Esophagus mucosa (tissue), 1 donor: ENCODE measurements at regions not wholly inside any gene's neighbourhood (a gene's known extent, or its start where the extent isn't known, plus 50 kb on each side); places are given as distances from the start of the nearest gene placed in this dataset.
"Not testable (repeated sequence)": the region's sequence is repeated elsewhere in the genome, so short reads cannot be mapped to it uniquely, and the experiment has no call there.

Experiments used
- ATAC-seq: fragments of 200-7000 bp; cut with Tn5 transposase; one replicate; pipeline ENCODE4 v1.9.1; 2020
- donor health status: DM: yes; HTN: yes; CAD: no.

DNA sequence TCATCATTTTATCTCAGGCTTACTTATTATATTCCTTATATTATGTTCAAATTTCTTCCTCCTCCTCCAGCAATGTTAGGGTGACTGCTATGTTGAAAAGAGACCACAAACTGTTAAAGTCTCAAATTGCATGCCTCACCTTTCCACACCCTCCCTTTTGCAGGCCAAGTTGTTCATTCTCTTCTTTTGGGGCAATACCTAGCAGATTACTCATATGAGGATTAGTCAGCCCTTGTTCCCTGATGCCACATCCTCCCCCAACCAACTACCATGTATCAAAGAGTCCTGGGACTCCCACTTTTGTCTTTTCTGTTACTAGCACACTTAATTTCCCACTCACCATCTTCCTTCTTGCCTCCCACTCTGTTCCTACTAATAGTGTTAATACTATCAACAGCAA lies 434.7 kb downstream of the BCKDHB start:
- peak; percentile 89 for ATAC-seq

DNA sequence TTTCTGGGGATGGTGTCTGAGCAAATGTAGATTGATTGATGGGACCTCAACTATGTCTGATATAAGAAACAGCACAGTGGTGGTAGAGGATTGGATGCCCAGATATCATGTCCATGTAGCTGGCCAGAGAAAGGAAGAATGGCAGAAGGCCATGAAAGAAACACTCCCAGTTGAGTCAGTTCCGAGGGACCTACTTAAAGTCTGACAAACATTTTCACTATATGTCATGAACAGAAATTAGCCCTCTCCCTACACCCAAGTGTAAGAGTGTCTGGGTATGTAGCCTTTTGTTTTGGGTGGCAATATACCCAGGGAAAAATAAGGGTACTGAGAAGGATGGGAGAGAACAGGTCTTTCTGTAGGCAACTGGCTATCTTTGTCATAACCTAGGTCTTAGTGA lies 434.2 kb downstream of the BCKDHB start:
- ATAC-seq = peak; percentile 40

DNA sequence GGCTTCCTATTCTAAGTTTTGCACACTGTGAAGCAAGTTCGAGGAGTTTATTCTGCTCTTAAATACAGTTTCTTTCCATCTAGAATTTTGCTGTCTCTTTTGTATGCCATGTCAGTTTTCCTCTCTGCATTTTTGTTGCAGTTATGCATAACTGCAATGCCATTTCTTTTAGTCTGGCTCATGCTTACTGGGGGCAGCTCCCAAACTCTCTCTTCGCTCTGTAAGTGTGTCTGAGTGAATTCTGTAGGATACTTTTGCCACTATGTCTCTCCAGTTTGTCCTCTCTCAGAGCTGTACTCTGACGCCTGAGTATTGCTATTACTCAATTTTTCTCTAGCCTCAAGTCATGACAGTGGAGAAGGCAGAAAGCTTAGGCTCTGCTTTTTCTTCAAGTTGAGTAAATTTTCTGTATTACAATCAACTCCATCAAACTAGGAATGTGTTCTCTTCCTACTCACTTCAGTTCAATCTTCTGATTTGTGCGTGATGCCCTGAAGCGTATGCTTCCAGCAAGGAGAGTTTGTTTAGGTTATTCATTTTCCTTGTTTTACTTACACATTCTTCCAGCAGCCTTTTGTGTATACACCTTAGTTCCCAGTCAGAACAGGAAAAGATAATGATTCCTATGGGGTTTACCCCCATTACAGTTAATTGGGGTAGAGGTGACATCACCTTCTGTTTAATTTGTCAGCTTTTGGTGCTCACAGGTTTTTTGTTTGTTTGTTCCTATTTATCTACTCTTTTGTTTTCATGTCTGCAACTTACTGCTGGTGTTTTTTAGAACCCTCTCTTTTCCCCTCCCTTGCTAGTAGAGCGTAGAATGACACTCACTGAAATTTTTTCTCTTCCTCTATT lies 430.9 kb downstream of the BCKDHB start:
- no peak for ATAC-seq

DNA sequence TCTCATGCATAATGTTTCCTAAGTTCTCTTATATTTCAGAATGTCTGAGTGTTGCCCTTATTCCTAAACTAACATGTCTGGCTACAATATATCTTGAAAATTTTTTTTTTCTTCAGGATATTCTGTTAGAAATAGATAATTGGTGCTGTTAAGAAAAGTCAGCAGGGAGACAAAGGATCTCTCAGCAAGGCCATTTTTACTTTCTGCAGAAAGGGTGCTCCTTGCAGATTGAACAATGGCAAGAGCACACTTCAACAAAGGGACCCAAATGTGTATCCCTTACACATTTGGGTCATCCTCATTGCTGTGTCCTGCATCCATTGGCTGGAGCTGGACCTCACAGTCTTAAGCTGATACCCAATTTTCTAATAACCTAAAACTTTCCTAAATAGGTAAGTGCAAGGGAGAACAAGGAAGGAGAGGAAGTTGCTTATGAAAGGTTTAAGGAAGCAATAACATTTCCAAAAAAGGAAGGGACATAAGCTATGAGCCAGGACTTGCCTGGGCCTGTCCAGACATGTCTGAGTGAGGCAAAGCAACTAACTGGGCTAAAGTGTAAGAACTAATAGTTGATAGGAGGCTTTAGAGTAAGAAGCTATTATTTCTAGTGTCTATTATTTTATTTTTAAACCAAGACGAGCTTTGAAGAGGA lies 429.6 kb downstream of the BCKDHB start:
- no peak for ATAC-seq

DNA sequence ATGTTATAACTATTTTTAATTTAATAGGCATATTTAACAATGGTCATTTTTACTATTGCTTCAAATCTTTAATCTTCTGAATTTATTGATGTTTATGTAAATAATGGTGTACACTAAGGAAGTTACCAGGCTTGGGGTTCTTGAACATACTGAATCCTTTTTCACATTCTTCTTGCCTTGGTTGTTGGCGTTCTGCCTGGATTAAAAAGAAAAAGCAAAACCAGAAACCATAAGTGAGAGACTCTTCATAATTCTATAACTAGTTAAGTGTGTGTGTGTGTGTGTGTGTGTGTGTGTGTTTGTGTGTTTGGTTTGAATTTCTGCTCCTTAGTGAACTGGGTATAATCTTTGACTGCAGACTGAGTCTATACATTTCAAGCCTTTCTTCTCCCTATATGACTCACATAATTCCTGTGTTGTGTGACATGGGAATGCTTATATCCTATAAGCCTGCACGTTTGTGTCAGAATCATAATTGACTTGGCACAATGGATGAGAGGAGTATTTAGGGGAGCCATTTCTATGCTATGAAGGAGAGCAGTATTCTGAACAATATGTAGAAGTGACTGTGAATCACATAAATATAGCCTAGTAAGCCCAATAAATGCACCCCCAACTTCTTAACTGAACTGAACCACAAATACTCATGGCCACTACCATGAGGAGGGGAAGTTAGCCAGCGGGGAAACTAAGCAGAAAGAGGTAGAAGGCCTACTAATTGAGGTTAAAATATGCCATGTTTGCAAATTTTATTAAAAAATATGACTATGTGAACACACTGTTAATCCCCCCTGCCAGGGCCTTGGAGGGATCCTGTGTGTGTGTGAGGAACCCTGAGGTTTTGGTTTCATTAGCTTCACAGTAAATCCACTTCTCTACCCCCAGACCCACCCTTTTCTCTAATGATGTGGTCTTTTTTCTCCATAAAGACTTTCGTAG lies 425.5 kb downstream of the BCKDHB start:
- ATAC-seq = no peak

DNA sequence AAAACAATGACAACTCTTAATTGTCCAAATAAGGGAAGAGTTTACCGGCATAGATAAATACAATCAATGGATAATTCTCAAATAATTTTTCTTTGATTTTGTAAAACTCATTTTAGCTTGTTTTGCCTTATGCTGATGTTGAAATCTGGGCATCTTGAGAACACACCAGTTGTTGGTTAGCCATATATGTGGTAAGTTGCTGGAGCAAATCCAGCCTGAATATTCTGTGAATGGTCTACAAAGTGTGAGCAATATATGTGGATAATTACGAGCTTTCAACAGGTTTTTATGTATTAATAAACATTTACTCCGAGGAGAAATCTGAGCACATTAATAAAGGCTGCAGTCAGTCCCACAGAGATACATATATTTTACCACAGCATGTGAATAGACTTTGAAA lies 423.6 kb downstream of the BCKDHB start:
- ATAC-seq = no peak

DNA sequence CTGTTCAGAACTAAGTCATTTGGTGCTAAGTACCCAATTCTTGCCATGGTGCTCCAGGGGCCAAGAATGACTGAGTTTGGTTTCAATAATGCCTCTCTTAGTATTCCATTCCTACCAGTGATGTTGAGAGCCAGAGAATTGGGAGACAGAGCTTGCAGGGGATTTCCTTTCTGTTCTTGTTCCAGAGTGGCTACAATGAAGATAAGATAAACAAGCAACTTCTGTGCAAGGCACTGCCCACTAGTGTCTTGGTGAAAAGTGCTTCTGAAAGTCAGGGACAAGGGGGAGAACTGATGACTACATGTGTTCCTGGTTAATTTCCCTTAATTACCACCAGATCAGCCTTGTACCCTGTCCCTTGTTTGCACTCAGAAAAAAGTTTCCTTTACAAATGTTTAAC lies 421.6 kb downstream of the BCKDHB start:
- no peak for ATAC-seq

DNA sequence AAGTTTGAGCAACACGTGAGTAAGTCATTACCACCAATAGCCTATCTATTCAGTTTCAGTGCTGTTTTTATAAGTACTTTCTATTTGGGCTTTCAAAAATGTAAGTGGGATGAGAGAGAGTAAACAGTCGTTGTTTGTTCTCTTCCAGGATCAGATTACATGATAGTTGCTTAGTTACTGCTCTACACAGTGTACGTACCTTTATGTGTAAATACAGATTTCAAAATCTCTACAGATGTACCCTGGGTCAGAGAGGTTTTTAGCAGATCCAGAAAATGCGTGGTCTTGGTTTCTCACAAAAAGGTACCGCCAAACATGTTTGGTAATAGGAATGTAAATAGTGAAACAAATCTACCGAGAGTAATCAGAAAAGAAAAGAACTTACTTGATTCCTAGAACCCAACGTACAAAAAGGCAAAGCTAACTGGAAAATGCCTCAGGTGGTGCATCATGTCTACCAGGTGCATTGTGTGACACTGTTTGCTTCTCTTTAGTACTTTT lies 421.1 kb downstream of the BCKDHB start:
- no peak for ATAC-seq

DNA sequence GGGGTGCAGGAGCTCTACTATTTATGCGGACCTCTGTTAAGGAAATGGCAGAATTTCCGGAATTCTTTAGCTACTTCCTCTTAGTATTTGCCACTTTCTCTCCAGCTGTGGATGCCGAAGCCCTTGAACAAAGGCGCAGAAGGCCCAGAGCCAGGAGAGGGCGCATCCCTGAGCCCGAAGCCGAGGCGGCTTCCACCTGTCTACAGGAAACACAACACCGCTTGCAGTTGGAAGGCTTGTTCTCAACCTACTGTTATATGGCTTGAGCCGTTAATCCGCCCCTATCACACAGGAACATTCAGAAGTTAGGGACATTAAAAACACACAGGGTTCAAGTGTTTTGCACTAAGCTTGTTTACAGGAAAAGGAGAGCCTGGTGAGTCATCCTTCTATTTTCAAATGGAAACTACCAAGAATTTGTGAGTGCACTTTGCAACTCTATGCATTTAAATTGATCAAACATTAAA lies 417.1 kb downstream of the BCKDHB start:
- ATAC-seq = peak; percentile 61

DNA sequence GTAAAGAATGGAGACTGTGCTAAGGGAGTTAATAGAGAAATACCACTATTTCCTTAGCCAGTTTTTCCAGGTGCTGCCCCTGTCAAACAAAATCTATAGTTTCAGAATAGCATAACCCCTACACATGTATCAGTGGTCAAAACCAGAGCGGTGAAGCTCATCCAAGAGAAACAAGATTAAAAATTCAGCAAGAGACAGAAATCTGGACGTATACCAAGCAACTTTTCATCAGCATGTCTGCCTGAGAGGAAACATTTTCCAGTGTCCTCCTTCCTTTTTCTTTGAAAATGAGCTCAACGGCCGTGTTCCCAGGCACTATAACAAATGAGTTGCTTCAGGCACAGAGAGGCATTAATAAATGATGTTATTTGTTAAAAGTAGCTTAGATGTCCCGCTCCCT lies 416.5 kb downstream of the BCKDHB start:
- ATAC-seq = no peak

DNA sequence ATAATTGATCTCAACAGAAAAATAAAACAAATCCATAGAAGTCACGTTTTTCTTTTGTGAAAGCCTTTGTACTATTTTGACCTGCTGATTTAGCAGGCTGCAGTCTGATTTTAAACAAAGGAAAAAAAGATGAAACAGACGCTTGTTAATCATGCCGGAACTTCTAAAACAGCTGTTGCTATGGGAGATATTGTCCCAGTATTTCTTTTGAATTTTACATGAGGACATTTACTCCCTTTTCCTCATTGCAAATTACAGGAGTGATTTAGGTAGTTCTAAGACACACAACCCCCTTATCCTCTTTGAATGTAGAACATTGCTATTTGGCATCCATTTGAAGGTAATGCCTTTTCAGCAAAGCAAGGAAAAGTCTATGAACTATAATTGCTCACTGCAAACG lies 416.1 kb downstream of the BCKDHB start:
- no peak for ATAC-seq

DNA sequence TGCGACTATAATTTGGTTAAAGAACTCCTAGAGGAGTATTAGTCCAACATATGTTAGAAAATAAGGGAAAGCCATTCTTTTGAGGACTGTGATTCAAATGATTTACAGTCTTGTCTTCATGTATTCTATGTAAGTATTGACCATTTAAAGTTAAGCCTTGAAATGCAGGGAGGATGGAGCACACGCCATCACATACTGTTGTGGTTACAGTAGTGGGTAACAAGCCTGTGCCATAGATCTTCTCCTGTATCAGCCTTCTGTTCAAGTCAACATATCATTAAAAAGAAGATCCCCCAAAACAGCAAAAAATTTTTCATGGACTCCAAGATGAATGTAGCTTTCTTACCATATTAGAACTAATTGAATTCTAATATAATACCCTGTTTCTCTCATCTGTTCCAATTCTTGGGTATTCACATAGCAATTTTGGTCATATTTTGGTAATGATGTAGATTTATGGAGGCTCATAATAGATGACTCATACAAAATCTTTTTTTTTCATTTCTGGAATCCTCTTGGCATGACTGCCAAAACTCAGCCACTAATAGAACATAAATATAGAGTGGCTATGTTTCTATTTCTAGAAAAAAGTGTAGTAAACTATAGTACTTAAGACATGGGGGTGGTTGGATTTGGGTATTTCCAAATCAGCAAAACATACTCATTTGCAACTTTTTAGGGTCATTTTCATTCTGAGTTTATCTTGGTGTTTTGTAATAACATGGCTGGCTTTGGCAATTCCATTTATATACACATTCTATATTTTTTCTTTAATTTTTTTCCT lies 413.5 kb downstream of the BCKDHB start:
- no peak for ATAC-seq

DNA sequence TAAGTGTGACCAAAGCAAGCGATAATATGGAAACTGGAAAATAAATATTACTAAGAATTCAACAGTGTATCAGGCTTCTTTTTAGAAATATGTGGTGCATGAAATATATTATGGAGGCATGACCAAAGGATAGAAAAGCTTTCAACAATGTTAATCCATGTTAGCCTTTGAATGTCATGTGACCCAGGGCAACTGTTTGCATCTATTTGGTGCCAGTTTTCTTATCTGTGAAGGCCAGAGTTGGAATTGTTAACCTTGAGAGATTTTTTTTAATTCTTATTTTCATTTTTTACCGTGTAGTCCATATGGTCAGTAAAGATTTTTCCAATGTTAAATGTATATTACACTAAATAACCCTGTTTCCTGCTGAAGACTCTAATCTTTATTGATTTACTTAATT lies 411.1 kb downstream of the BCKDHB start:
- no peak for ATAC-seq

DNA sequence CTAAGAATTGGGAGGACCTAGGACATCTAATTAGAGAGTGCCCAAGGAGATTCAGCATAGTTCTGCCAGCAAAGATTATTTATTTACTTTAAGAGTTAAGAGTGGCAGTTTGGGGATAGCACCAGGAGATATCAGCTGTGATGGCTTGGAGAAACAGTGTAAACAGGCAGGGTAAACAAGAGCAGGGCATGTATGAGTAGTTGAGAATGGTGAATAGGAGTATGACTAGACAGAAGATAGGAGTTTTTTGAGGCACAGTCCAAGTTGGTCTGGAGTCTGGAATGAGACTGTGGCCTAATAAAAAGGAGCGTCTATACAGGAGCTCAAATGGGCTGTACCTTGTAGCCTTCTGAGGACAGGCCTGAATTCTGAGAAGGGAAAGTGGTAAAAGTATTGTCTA lies 404.1 kb downstream of the BCKDHB start:
- ATAC-seq = not testable (repeated sequence)

DNA sequence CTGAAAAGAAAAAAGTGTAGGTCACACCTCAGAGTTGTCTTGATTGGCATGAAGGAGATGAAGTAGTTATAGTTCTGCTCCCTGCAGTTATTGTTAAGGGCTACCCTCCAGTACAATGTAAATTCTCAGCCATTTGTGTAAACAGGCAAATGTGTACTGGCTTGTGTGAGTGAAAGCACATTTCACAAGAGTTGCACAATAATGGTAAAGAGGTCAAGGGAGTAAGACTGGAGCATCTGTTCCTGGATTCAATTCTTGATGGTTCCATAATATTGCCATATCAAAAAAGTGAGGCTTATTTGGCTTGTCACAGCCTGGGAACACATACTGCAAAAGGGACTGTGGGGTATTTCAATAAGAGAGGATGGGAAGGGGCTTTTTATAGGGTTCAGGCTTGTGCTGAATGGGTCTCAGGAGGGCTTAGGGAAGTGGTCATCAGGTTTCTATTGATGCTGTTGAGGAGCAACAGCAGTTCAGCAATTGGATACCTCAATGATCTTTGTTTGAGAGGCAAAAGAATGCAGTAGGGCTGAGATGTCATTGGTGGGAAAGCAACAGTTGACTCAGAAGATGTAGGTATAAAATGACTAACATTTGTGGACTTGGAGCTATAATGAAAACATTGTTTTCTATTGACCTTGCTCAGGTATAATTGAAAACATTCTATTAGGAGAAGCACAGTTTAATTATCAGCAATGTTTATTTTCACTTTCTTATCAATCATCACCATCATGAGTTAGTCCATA lies 402.6 kb downstream of the BCKDHB start:
- peak; percentile 51 for ATAC-seq

DNA sequence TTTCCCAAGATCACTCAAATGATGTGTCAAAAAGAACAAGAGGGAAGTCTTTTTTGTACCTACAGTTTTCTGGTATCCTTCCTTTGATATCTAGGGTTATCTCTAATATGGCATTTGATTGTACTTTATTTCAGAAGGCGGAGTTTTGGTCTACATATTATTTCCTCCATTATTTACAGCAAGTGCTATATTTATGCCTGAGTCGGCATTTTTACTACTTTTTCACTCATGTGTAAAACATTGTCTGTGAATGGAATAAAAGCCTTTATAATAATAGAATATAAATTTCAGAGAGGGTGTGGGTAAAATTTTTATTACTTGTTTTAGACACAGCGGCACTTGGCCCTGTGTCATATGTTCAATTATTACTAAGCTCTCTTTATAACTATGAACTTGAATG lies 398.4 kb downstream of the BCKDHB start:
- no peak for ATAC-seq

DNA sequence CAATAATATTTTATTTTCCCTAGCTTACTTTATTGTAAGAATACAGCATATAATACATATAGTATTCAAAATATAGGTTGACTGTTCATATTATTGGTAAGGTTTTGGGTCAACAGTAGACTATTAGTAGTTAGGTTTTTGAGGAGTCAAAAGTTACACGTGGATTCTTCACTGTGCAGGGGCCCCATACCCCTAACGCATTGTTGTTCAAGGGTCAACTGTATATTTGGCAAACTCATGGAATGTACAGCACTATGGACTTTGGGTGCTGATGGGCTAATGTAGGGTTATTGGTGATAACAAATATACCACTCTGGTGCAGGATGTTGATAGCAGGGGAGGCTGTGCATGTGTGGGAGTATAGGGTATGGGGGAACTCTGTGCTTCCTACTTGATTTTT lies 397.2 kb downstream of the BCKDHB start:
- ATAC-seq = no peak

DNA sequence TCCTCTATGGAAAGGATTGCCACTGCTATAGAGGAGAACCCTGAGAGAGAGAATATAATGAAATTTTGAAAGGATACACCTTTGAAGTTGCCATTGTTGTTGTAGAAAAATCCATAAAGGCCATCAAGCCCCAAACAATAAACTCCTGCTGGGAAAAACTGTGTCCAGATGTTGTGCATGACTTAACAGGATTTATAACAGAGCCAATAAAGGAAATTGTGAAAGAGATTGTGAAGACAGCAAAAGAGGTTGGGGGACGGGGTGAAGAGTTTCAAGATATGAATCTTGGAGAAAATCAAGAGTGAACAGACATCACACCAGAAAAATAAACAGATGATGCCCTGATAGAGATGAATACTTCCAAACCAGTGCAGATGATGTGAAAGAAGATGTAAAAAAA lies 396.4 kb downstream of the BCKDHB start:
- no peak for ATAC-seq

DNA sequence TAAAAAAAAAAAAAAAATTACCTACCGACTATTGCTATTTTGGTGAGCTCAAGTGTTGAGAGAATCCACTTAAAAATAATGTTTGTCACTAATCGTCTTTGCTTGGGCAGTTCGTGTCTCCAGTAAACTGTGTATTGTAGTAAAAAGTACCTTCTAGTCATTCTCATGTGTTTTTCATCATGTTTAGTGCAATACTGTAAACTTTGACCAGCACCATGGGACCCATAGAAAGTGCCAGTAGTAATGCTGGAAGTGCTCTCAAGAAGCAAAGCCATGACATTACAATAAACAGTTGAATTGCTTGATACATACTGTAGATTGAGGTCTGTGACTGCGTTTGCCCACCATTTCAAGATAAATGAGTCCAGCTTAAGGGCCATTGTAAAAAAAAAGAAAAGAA lies 395.2 kb downstream of the BCKDHB start:
- ATAC-seq = no peak

DNA sequence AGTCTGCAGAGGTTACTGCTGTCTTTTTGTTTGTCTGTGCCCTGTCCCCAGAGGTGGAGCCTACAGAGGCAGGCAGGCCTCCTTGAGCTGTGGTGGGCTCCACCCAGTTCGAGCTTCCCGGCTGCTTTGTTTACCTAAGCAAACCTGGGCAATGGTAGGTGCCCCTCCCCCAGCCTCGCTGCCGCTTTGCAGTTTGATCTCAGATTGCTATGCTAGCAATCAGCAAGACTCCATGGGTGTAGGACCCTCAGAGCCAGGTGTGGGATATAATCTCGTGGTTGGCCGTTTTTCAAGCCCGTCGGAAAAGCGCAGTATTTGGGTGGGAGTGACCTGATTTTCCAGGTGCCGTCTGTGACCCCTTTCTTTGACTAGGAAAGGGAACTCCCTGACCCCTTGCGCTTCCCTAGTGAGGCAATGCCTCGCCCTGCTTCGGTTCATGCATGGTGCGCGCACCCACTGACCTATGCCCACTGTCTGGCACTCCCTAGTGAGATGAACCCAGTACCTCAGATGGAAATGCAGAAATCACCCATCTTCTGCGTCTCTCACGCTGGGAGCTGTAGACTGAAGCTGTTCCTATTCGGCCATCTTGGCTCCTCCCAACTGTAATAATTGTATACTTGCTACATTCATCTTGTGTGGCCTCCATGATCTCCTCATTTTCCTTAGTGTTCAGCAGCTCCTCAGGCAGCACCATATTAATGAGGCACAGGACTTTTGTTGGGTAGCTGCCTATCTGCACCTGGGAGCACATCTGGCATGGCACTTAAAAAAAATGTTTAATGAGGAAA lies 391.4 kb downstream of the BCKDHB start:
- not testable (repeated sequence) for ATAC-seq
